NCI-H526 treated with DMSO at 0.1 percent for 48 hours (cell line): ENCODE measurements at regions not wholly inside any gene's neighbourhood (a gene's known extent, or its start where the extent isn't known, plus 50 kb on each side); places are given as distances from the start of the nearest gene placed in this dataset.
"Not testable (repeated sequence)": the region's sequence is repeated elsewhere in the genome, so short reads cannot be mapped to it uniquely, and the experiment has no call there.

ENCODE experiments used
- DNase-seq: peaks from one replicate; lab custom pipeline; 2025; lab: John Stamatoyannopoulos, UW

DNA sequence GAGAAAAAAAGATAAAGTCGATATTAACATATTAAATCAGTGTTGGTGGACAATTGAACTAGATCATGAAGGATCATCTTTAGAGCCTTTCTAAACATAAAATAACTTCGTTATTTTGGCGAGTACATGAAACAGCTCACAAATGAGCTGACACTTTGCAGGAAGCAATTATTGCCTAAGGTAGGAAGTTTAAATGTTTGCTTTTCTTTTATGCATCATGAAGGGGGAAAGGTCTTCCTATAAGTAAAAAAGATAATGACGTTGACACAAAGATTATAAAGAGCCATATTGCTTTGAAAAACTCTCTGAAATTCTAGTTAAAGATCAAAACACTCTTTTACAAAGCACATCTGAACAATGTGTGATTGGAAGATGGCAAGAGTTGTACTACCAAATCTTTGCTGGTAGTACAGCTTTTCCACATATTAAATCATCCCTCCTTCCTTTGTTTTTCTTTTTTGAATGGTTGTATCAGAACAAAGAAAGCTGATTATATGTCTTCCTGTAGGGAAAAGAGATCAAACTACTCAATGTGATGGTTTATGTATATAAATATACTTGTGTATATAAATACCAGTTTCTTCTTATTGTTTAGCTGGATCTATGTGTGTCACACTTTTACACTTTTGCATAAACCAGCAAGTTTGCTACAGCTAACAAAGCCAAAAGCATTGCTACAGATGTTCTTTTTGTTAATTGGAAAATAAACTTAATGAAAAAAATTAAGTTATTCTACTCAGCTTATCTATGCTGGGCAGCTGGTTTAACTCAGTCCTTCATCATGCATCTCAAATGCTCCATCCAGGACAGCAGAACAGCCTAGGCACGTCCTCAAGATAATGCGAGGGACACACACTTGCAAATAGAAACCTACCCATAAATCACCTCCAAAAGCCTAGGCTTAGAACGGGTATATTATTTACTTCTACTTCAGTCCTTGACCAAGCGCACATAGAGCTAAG lies 850.8 kb upstream of the ROBO1 start:
- DNase-seq, result no peak

DNA sequence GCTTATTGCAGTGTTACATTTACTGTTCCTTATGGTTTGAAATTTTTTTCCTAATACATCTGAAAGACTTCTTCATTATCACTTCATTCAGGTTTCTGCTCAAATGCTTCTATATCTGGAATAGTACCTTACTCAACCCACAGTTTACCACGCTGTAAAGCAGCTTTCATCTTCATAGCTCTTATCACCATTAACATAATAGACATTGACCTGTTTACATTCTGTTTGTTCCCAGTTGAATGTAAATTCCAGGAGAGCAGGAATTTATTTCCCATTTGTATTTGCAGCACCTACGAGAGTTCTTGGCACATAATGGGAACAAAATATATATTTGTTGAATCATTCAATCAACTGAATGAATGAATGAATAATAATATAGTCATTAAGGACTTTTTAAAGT lies 844.6 kb upstream of the ROBO1 start:
- DNase-seq, result no peak

DNA sequence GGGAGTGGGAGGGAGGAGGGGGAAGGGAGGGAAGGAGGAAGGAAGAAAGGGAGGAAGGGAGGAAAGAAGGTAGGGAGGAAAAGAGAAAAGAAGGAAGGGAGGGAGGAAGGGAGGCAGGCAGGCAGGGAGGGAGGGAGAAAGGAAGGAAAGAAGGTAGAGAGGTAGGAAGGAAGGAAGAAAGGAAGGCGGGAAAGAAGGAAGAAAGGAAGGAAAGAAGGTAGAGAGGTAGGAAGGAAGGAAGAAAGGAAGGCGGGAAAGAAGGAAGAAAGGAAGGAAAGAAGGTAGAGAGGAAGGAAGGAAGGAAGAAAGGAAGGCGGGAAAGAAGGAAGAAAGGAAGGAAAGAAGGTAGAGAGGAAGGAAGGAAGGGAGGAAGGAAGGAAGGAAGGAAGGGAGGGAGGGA lies 840.3 kb upstream of the ROBO1 start:
- DNase-seq, result not testable (repeated sequence)

DNA sequence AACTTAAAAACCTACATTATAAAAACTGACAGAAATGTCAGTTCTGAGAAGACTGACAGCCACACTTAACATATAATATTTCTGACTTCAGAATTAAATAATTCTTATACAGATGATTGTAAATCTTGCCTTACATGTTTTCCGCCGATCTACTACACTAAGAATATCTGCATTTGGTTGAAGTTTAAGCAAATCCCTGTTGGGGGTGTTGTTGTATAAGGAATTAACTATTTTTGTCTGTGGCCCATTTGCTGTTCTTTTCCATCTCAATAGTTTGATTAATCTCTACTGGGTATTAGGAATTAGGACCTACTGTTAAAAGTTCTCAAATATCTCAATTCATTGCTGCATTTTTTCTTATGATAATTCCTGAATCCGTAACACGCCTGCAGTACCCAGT lies 838.3 kb upstream of the ROBO1 start:
- no peak for DNase-seq

DNA sequence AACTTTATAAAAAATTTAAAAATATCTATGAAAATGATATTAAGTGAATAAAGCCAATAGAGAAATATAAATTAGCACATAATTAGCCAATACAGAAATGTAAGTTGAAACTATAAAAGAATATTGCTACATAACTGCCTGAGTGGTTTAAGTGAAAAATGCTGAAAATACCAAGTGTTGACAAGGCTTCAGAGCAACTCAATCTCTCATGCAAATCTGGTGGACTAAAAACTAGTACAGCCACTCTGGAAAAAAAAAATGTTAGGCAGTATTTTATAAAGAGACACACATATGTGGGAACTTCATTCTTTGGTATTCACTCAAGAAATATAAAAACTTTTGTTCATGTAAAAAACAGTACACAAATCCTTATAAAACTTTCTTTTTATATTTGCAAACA lies 833.7 kb upstream of the ROBO1 start:
- no peak for DNase-seq

DNA sequence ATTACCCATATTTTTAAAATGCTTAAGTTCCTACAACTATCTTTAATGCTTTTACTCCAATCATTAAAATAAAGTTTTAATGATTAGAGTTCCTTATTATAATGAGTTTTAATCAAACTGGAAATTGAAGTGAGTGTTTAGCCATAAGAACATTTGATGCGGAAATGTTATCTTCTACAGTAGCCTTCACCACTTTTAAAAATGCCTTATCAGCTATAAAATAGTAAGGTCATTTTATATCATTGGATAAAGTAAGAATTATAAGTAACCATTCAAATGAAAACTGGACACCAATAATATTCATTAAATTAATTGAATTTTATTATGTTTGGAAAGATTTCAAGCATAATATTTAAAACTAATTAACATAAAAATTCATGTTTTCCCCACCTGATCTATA lies 825.0 kb upstream of the ROBO1 start:
- no peak for DNase-seq

DNA sequence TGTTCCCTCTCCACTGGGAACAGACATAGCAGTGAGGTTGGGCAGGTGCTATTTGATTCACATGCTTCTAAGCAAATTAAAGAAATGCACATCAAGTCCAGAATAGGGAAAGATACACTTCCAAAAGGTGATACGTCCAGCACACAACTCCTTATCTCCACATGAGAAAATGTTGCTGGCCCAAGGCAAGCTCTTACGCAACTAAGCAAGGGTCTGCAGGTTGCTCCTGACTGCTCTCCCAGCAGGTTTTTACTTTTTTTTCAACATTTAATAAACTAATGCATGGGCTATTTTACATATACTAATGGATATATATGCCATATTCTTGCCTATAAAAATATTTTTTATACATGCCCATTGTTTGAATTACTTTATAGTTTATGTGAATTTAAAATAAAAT lies 818.5 kb upstream of the ROBO1 start:
- DNase-seq, result no peak

DNA sequence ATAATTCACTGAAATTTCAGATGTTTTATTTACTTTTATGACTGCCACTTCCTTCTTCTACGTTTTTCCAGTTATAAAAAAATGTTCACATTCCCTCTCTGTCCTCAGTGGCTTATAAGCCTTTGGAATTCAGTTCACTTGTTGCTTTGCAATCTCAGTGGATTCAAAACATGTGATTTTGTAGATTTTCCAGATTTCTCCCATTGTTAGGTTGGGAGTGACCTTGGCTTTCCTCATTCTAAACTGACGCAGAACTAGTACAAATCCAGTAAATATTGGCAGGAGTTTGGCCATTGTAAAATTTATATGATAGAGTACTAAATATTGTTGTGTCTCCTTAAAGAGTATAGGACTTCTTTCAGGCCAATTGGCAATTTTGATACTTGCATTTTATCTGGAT lies 812.3 kb upstream of the ROBO1 start:
- no peak for DNase-seq

DNA sequence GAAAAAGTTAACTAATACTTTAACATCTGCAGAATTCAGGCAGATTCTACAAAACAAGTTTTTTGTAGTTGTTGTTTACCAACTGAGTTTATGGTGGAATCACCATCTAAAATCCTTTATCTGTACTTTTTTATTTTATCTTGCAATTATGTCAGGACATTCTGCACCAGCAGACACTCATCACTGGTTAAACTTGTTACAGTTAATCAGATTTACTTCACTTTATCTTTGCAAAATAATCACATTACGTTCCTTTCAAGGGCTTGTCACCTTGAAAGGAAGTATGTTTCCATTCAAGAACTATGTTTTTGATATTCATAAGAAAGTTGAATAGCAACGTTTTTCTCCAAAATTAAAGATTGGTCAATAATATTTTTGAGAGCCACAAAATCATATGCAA lies 796.6 kb upstream of the ROBO1 start:
- no peak for DNase-seq

DNA sequence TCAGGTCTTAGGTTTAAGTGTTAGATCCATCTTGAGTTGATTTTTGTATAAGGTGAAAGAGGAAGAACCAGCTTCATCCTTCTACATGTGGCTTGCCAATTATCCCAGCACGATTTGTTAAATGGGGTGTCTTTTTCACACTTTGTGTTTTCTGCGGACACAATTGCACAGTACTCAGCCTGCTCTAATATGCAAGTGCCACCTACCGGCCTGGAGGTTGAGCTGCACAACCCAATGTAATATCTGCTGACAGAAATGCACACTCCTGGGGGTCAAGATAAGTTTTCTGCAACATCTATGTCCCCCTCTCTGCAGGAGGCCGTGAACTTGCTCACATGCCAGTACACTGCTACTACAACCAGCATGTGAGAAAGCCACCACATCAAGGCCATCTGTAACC lies 791.9 kb upstream of the ROBO1 start:
- DNase-seq, result no peak

DNA sequence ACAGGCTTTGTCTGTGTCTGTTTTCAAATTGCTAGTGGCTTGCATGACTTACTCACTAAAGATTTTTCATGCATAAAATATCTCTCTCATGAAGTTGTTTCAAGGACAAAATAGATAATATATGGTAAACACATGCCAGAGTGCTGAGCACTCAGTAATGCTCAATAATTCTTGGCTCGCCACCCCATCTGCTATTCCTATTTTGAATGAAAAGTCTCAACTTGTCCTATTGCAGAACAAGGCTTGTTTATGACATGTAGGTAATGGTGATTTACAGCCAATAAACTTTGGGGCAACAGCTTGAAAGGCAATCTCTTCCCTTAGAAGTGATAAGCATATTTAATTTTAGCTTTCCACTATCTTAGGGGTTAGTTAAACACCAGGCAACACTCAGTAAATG lies 789.0 kb upstream of the ROBO1 start:
- DNase-seq, result no peak

DNA sequence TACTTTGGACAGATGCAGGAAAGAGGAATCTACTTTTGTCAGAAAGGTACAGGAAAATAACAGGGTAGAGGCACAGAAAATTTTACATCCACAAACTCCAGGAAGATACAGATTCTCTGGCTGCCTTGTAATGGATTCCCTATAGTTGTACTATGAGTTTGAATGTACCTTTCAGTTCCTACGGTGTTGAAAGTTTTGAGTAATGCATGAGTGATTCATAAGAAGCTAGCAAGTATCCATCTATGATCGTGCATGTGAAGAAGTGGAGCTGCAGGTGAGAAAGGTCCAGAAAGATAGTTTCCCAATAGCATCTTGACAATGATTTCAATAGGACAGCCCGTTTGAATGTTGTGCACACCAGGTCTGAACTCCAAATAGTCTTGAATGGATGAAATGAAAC lies 786.5 kb upstream of the ROBO1 start:
- no peak for DNase-seq

DNA sequence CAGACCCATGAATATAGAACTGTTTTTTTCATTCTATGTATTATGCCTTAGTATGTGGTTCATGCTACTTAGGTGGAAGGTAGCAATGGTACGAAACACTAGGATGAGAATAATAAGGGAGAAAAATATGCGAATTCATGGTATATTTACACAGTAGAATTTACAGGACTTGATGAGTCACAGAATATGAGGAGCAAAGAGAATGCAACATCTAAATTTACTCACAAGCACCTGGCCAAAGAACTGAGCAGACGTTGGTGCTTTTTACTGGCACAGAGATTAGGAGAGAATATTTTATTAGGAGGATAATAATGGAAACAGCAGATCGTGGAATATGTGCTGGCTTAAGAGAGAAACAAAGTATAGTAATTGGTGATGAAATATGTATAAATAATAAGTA lies 785.4 kb upstream of the ROBO1 start:
- DNase-seq, result no peak

DNA sequence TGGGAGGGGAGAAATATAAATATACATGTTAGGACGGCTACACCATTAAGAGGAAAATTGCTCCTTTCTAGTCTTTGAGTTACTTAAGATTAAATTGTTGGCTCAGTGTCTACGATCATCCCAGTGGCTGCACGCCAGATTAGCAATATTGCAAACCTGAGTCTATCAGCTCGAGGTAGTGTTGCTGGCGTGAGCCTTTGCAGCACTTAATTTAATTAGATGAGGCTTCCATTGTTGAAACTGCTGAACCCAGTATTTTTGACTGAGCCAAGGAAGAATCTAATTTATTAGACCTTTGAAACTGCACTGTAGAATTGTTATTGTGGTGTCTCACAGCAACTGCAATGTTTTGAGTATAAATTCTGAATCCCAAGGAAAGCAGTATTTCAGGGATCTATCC lies 782.4 kb upstream of the ROBO1 start:
- DNase-seq, result no peak

DNA sequence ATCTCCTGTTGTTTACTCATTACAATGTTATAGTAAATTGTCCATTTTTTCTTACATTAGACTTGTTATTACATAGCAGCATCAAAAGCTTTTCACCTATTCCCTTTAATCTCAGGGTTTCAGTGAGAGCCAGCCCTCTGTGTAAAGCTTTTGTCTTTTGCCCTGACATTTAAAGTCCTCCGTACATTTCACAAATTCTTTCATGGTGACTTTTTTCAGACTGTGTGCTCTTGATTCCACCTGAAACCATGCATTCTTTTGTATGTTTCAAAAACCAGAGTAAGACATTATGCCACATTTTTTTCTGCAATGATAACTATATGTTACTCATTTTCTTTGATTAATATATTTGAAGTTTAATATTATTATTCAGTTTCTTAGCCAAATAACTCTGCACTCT lies 781.4 kb upstream of the ROBO1 start:
- no peak for DNase-seq

DNA sequence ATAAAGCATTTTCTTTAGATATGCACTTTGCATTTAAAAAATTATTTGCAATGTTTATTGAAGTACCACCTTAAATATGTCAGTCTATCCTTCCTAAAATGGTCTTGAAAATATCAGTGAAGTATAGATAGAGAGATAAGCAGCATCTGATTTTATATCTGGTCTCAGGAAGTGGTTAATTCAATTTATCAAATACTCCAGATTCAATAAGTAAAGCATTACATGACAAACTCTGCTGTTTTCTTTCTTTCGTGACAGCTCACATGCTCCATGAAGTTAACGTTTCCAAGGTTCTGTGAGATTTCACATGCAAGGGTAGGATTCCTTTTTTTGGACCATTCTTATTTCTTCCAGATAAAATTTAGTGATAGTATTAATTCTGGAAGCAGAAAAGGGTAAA lies 775.4 kb upstream of the ROBO1 start:
- no peak for DNase-seq

DNA sequence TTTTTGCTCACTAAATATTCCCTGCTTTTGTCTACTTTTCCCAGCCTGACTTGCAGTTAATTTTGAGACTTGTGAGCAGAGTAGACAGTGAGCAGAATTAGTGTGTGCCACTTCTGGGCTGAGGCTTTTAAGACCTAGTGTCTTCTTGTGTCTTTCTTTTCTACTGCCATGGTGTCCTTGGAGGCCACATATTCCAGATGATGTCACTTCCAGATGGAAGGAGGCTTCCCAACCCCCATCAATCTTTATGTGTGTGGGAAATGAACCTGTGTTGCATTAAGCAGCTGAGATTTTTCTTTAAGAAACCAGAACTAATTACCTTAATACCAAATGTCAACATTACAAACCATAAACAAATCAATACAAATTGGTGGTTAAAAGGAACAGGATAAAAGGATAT lies 774.7 kb upstream of the ROBO1 start:
- DNase-seq, result no peak

DNA sequence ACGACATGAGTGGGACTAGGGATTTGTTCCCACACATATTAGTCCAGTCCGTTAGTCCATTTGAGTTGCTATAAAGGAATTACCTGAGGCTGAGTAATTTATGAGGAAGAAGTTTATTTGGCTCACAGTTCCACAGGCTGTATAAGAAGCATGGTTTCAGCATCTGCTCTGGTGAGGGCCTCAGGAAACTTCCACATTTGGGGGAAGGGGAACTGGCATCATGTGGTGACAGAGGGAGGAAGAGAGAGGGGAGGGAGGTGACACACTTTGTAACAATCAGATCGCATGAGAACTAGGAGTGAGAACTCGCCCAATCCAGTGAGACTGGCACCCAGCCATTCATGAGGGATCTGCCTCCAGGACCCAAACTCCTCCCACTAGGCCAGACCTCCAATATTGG lies 769.9 kb upstream of the ROBO1 start:
- no peak for DNase-seq

DNA sequence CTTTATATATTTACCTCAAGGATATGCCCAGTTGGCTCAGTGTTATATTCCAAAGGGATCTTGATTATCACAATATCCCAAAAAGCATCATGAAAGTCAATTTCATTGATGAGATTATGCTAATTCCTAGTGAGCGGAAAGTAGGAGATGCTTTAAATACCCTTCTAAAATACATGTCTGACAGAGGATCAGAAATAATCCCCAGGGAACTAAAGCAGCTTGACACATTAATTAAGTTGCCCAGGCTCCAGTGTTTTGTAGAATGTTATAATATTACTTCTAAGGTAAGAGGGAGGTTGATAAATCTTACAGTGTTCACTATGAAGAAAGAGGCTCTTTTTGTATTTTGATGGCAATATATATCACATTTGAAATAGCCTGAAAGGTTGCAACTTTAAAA lies 767.5 kb upstream of the ROBO1 start:
- no peak for DNase-seq

DNA sequence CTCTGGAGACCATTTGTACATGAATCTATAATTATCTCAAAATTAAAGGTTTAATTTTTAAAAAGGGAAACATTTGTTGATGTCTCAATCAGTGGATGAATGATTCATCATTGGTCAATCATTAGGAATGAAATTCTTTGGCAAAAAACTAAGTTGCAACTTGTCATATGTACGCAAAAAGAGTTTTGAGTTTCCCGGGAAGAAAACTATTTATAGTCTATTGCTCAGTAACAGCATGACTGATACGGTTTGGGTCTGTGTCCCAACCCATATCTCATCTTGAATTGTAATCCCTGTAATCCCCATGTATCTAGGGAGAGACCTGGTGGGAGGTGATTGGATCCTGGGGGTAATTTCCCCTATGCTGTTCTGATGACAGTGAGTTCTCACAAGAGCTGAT lies 765.8 kb upstream of the ROBO1 start:
- no peak for DNase-seq

DNA sequence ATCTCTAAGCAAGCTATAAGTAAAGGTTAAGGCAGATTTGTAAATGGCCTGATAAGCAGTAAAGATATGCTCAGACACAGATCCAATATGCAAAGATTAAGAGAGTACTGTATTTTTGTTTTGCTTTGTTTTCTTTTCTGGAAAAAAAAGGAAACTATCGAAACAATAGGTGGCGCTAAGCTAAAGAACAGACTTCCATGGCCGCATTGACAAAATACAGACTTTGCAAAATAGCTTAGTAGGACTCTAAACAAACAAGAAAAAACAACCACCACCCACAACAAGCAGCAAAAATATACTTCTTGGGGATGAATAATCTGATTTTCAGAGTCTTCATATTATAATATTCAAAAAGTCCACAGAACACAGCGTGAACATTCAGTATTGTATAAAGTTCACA lies 758.4 kb upstream of the ROBO1 start:
- no peak for DNase-seq

DNA sequence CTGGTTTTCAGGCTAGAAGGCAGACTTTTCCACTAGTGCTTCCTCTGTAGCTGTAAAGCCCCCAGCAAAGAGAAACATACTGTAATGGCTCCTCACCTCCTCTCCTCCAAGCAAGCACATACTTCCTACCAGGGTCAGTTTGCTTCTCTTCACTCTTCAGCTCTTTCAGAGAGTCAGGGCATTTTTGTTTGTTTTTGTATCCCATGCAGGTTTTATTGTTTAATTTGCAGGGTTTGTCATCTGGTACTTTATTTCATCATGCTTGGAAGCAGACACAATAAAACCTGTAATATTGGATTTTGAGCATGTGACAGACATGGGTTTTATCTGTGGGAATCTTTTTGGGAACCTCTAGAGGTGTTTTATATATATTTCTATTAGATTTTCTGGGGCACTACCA lies 753.3 kb upstream of the ROBO1 start:
- no peak for DNase-seq

DNA sequence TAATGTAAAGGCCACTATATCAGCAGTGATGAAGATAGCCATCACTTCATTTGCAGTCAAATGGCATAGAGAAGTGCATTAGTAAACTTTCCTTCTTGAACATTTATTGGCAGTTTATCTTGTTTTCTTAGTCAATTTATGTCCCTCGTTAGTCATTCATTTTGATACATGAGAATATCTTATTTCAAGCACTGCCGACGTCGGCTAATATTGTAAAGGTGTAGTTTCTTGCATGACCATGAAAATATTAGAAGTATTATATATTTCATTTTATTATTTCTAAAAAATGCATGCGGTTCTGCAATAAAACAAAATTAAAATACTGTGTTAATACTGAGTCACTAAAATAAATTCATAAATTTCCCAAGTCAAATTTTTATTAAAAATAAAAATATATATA lies 751.6 kb upstream of the ROBO1 start:
- no peak for DNase-seq

DNA sequence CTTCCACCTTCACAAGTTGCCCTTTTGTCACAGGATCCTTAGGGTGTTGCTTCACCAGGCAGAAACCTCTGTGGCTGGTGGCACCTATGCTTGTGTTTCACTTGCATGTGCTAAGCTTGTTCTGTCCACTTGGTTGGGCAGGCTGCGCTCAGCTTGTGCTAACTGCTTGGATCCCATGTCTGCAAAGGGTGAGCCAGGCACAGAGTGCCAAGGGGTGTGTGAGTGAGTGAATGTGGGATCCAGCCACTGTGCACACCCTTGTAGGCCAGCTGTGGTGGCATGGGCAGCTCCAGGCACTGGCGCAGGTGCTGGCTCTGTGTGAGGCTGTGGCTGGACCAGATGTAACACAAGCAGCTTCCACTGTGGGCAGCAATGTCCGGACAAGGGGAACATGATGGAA lies 728.7 kb upstream of the ROBO1 start:
- no peak for DNase-seq
